ENCODE measurements at regions not wholly inside any gene's neighbourhood (a gene's known extent, or its start where the extent isn't known, plus 50 kb on each side); places are given as distances from the start of the nearest gene placed in this dataset.

- Histone ChIP-seq H3K4me3 (peak overlapping the region; percentile 43), H3K27me3 (ENCODE audit: low read depth) (no peaks in the 10 kb centered on the region), H3K4me1 (no peaks in the 10 kb centered on the region), H3K36me3 (no peaks in the 10 kb centered on the region), H3K9me3 (replicated peaks) (no peaks in the 10 kb centered on the region), H3K27ac (replicated peaks) (peak overlapping the region; percentile 43)
- no peak for DNase-seq
- no peak for TF ChIP-seq CTCF (IDR thresholded peaks at IDR 0.05; ENCODE audit: borderline replicate concordance)
- intact Hi-C loops (cut with micrococcal nuclease) = no loop called here
These were observed 1398.0 kb upstream of the NXPH2 start for GRCh38 chr2:140178234-140178633.

GRCh38 chr2:140177086-140177485 is 1396.9 kb upstream of the NXPH2 start:
- intact Hi-C loops (cut with micrococcal nuclease) = no loop called here

GRCh38 chr2:140173790-140174189 is 1393.6 kb upstream of the NXPH2 start:
- TF ChIP-seq CTCF (IDR thresholded peaks at IDR 0.05; ENCODE audit: borderline replicate concordance) = no peak
- H3K4me1 ChIP-seq = no peaks in the 10 kb centered on the region
- H3K27me3 ChIP-seq (ENCODE audit: low read depth) = no peaks in the 10 kb centered on the region
- H3K4me3 ChIP-seq = no peak overlapping the region
- intact Hi-C loops (cut with micrococcal nuclease) = no loop called here
- H3K9me3 ChIP-seq (replicated peaks) = peaks cover 14% of the 10 kb centered on the region
- H3K27ac ChIP-seq (replicated peaks) = no peak overlapping the region
- no peak for DNase-seq
- H3K36me3 ChIP-seq = no peaks in the 10 kb centered on the region

More at GRCh38 chr2:140177086-140177485, 1396.9 kb upstream of the NXPH2 start:
- Histone ChIP-seq H3K27ac (replicated peaks) (no peak overlapping the region), H3K27me3 (ENCODE audit: low read depth) (no peaks in the 10 kb centered on the region), H3K4me3 (no peak overlapping the region), H3K36me3 (no peaks in the 10 kb centered on the region), H3K9me3 (replicated peaks) (no peaks in the 10 kb centered on the region), H3K4me1 (no peaks in the 10 kb centered on the region)
- DNase-seq = no peak
- no peak for TF ChIP-seq CTCF (IDR thresholded peaks at IDR 0.05; ENCODE audit: borderline replicate concordance)

- no peaks in the 10 kb centered on the region for H3K4me1 ChIP-seq
- H3K27me3 ChIP-seq (ENCODE audit: low read depth) = no peaks in the 10 kb centered on the region
- no peak for DNase-seq
- intact Hi-C loops (cut with micrococcal nuclease) = no loop called here
- H3K27ac ChIP-seq (replicated peaks) = no peak overlapping the region
- no peaks in the 10 kb centered on the region for H3K36me3 ChIP-seq
- H3K9me3 ChIP-seq (replicated peaks) = peaks cover 13% of the 10 kb centered on the region
- TF ChIP-seq CTCF (IDR thresholded peaks at IDR 0.05; ENCODE audit: borderline replicate concordance) = peak; percentile 35
- H3K4me3 ChIP-seq = no peak overlapping the region
These were observed 1384.3 kb upstream of the NXPH2 start for GRCh38 chr2:140164449-140164848.

GRCh38 chr2:140158259-140158658 is 1378.1 kb upstream of the NXPH2 start:
- no peak for TF ChIP-seq CTCF (IDR thresholded peaks at IDR 0.05; ENCODE audit: borderline replicate concordance)
- Histone ChIP-seq H3K4me3 (no peak overlapping the region), H3K27me3 (ENCODE audit: low read depth) (no peaks in the 10 kb centered on the region), H3K4me1 (no peaks in the 10 kb centered on the region), H3K9me3 (replicated peaks) (peaks cover 12% of the 10 kb centered on the region), H3K27ac (replicated peaks) (no peak overlapping the region), H3K36me3 (no peaks in the 10 kb centered on the region)
- intact Hi-C loops (cut with micrococcal nuclease) = no loop called here
- DNase-seq = no peak

GRCh38 chr2:140157816-140158215 is 1377.6 kb upstream of the NXPH2 start:
- TF ChIP-seq CTCF (IDR thresholded peaks at IDR 0.05; ENCODE audit: borderline replicate concordance) = no peak
- DNase-seq = no peak
- peaks cover 12% of the 10 kb centered on the region for H3K9me3 ChIP-seq (replicated peaks)
- no peaks in the 10 kb centered on the region for H3K36me3 ChIP-seq
- intact Hi-C loops (cut with micrococcal nuclease) = no loop called here
- H3K4me3 ChIP-seq = no peak overlapping the region
- H3K27ac ChIP-seq (replicated peaks) = no peak overlapping the region
- H3K4me1 ChIP-seq = no peaks in the 10 kb centered on the region
- H3K27me3 ChIP-seq (ENCODE audit: low read depth) = no peaks in the 10 kb centered on the region
